HG02588 (cell line): ENCODE measurements at regions not wholly inside any gene's neighbourhood (a gene's known extent, or its start where the extent isn't known, plus 50 kb on each side); places are given as distances from the start of the nearest gene placed in this dataset.
"Not testable (repeated sequence)": the region's sequence is repeated elsewhere in the genome, so short reads cannot be mapped to it uniquely, and the experiment has no call there.

Experiments
- ATAC-seq: cut with Tn5 transposase; IDR thresholded peaks from one replicate; pipeline ENCODE4 v1.9.1; 2021; ENCODE audit warnings: mild to moderate bottlenecking, moderate library complexity; ENCODE audit not compliant: unreplicated experiment

DNA sequence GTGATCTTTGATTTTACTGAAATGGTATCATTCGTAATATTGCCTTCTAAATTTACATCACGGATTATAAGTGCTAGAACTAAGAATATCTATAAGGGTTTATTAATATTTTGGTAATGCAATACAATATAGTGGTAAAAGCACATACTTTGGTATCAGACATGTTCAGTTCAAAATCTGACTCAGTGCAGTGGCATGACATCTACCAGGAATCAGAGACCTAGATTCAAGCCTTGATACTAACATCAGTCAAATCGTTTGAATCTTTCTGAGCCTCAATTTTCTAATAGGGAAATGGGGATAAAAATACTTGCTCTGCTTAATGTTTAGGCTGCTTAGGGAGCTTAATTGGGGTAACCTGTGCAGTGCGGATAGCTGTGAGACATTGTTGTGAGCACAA is 488.0 kb downstream of the BCKDHB start:
- no peak for ATAC-seq

DNA sequence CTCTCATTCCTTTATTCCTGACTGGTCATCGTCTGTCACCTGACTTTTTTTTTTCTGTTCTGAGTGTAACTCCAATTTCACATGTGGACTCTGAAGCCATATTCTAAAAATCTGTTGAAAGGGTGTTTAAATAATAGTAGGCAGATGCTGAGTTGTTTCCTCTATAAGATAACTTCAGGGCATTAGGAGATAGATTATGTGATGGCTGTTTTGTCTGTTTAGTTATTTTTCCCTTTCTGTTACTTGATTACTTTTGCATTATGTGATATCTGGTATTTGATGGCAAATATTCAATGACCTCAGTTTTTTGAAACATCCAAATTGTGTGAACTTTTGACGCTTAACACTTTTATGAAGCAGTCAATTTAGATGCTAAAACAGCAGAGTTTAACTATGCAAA is 486.0 kb downstream of the BCKDHB start:
- ATAC-seq: no peak

DNA sequence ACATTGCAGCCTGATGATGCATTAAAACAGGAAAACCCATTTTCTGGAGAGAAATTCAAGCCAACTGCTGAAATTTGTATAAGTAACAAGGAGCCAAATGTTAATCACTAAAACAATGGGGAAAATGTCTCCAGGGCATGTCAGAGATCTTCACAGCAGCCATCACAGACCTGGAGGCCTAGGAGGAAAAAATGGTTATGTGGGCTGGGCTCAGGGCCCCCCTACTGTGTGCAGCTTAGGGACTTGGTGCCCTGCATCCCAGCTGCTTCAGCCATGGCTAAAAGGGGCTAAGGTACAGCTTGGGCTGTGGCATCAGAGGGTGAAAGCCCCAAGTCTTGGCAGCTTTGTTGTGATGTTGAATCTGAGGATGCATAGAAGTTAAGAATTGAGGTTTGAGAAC is 479.8 kb downstream of the BCKDHB start:
- ATAC-seq: no peak

DNA sequence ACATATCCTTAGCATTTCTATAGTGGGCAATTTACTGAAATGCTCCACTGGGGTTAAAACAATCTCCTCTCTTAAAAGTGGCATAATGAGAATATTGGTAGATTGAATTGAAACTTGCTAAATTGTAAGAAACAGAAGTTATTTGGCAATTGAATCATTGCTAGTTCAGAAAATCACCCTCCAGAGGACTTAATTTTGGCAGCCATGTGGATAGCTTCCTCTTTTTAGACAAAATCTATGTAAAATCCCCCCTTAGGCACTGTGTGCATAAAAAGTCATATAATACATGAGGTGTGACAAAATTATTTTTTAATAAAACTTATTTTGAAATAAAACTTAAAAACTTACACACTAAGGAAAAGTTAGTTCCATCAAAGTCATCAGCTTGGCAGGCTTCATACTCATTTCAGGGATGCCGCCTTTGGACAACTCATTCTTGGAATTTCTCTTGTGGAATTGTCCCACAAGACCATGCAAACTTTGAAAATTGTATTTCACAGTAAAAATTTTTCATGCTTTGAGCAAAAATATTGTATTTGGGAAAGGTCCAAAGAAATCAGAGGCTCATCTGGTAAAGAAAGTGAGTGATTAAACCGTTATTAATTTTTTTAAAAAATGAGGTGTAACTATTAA is 473.0 kb downstream of the BCKDHB start:
- no peak for ATAC-seq

DNA sequence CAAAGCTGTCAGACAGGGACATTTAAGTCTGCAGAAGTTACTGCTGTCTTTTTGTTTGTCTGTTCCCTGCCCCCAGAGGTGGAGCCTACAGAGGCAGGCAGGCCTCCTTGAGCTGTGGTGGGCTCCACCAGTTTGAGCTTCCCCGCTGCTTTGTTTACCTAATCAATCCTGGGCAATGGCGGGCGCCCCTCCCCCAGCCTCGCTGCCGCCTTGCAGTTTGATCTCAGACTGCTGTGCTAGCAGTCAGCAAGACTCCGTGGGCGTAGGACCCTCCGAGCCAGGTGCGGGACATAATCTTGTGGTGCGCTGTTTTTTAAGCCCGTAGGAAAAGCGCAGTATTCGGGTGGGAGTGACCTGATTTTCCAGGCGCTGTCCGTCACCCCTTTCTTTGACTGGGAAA is 466.8 kb downstream of the BCKDHB start:
- not testable (repeated sequence) for ATAC-seq

DNA sequence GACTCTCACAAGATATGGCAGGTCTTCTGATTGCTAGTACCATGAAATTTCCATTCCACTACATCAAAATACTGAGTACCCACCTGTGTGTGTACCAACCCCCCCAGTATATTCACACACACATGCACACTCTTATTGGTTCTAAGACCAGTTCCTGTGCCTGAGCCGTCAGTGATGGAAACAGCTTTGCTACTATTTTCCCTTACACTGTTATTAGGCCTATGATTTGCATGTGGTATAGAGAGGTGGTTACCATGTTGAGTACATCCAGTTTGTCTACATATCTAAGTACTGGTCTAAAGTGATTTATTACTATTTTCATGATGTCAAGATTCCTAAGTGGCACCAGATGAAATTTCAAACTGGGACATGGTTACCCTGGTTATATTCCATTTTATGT is 459.9 kb downstream of the BCKDHB start:
- peak; percentile 89 for ATAC-seq

DNA sequence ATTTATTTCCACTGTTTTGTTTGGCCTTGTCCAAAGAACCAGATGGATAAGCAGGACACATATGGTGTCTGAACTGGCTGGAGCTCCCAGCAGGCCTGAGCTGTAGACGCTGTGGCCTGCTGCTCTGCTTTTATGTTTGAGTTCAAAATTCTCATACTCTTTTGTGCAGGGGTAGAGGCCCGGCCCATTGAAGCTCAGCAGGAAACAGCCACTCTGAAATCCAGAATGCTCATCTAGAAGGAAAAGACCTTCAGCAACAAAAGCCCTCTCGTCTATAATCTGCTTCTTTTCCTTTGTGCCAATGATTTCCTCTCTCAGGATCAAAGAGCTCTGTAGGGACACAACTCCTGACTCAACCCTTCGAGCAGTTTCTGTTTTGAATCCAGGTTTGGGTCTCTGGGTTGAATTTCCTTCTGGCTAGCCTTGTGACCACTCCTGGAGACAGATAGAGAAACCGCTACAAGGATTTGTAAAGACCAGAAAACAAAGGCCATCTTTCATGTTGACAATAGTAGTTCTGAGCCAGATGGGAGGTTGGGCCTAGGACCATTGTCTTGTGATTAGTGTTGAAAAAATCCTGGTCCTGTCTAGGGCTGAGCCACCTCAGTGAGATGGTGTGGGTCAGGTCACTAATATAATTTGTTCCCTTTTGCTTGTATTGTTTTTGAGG is 446.7 kb downstream of the BCKDHB start:
- ATAC-seq: no peak

DNA sequence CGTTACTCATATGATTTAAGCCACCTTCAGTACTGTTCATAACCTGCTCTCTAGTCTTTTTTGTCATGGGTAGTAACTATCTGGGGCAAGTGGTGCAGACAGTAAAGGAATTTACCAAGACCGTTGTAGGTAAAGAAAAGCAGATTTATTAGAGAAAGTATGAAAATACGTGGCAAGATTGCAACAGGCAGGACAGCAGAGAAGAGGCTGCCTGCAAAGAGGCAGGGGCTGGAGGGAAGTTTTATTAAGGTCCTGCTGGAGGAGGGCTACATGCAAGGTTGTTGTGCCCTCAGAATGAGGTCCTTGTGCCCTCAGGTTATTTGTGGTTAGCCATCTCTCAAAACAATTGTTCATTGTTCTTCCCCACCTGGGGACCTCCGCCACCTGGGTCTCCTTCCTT is 444.3 kb downstream of the BCKDHB start:
- no peak for ATAC-seq

DNA sequence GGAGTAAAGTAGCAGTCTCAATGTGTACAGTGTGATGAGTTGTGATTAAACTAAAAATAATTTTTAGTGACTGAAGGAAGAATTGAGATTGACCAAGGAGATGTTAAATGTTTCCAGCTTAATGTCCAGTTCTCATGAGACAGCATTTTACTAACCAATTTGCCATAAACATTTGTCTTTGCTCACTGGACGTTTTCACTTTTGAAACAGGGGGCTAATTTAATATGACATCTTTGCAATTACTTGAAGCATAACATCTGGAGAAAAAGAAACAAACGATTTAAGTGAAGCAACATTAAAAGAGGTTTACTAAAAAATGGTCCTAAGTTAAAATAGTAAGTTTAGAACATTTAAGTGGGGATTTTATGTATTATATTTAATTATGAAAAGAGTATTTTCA is 443.8 kb downstream of the BCKDHB start:
- no peak for ATAC-seq

DNA sequence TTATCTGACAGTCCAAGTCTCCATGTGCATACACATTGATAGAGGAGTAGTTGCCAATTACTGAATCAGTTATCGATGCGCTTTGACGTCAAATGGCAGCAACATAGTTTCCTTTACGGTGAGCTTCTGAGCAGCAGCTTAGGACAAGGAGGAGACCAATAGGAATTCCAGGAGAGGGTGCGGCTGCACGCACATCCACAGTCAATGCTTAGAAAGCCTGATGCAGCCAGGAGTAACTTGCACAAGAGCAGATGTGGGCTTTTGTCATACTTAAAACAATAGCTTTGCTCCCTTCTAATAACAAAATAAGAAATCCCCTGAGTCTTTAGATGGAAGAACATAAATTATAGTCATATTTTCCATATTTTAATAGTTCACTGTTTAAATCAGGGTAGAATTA is 442.1 kb downstream of the BCKDHB start:
- ATAC-seq: no peak

DNA sequence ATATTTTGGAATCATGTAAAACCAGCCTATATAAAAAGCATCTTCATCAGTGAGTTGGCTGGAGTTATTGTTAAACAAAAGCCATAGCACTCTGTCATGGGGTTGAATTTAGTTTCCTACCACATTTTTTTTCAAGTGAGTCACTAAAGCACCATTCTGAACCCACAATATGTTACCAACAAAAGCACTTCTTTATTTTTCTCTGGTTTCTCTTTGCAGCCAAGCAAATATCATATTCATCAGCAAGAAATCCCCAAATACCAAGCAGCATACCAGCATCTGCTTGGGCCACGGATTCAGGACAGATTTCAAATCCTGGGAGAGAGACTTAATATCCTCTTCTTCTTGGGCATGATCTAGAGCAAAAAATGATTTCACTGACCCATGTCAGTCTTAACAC is 441.4 kb downstream of the BCKDHB start:
- no peak for ATAC-seq

DNA sequence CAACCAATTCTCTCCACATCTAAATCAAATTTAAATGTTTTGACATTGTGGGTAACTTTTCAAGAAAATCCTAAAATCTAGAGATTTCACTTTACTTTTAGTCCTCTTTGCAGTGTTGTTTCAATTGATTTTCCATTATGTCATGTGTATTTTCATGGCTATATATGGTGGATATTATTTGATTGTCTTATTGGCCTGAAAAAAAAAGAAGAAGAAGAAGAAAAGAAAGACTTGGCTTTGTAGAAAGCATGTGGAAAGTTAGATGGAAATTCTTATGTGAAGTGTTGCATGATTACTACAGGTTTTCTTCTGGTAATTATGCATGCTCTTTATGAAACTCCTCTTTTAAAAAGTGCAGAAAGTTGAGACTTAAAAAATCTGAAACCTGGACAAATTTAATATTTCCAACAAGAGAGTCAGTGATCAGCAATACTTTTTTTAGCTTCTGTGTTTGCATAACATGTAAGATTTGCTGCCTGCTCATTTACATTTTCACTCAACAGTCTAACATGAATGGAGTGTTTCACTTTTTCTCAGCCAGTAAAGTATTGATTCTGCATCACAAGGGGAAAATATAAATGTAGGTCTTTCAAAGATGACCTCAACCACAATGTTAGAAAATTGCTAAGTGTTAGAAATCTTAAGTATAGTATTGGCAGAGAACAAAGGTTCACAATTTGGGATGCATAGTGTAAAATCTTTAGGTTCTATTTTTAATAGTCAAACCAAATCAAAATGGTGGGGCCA is 438.7 kb downstream of the BCKDHB start:
- no peak for ATAC-seq

DNA sequence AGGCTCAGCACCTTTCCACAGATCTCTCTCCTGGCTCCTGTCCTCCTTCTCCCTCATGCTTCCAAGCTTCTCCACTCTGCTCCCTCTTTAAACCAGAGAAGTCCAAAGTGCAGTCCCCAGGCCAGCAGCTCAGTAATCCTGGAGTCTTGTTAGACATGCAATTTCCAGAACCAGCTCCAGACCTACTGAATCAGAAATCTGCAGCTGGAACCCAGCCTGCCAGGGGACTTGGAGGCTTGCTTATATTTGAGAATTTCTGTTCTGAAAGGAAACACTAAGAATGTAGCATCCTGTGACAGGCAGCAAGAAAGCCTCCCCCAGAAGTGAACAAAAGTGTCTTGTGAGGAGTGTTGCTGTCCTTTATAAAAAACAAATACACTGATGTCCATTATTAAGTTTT is 438.1 kb downstream of the BCKDHB start:
- ATAC-seq: no peak

DNA sequence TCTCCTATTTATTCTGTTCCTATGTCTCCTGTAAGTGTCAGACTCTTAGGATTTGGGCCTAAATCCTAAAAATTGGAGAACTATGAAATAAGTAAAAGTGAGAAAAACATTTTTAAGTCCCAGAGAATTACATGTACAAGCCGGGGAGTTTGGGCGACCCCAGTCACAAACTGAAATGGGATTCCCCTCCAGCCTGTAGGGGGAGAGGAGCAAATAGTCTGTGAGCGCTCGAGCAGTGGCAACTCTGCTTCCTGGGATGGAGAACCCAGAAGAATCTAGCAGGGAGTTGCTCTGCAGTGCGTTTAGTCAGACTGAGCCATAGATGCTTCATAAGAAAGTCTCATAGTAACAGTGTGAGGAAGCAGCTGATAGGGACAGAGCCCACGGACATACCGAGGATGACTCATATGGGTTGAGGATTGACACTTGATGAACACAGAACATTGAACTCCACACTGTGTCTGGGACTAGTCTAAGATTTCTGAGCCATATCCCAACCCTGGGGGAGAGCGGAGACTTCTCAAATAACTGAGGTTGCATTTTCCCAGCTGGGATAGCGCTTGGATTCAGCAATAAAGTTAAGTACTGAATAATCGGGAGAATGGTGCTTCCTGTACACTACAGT is 437.2 kb downstream of the BCKDHB start:
- ATAC-seq: no peak

DNA sequence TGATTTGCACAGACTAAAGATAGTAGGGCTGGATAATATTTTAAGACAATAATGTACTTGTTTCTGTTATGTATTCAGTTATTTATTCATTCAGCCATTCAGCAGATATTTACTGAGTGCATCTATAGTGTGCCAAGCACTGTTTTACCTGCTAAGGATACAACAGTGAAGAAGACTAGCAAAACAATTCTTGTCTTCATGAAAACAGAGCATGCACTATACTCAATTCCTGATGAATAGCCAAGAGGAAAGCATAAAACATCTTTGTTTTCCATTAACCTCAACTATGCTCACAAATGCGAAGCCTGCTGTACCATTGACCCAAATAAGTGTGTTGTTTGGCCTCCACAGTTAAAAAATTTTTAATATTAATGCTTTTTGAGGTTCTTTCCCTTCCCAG is 436.7 kb downstream of the BCKDHB start:
- no peak for ATAC-seq

DNA sequence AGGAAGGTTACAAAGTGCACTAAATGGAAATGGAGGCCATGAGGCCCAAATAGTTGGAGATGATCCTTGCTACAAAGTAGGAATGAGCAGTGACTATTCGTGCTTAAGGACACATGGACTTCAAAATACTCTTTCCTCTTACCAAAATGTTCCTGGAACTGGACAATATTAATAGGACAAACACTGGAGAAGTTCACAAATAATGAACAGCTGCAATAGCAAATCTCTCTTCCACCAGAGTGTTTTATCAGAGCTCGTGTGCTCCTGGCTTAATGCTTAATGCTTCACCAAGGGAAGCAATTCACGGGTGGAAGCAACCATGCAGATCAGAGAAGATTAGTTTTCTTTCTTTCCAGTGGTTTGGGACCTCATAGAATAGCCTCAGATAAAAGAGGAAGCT is 435.4 kb downstream of the BCKDHB start:
- ATAC-seq: no peak

DNA sequence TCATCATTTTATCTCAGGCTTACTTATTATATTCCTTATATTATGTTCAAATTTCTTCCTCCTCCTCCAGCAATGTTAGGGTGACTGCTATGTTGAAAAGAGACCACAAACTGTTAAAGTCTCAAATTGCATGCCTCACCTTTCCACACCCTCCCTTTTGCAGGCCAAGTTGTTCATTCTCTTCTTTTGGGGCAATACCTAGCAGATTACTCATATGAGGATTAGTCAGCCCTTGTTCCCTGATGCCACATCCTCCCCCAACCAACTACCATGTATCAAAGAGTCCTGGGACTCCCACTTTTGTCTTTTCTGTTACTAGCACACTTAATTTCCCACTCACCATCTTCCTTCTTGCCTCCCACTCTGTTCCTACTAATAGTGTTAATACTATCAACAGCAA is 434.7 kb downstream of the BCKDHB start:
- ATAC-seq: peak; percentile 56

DNA sequence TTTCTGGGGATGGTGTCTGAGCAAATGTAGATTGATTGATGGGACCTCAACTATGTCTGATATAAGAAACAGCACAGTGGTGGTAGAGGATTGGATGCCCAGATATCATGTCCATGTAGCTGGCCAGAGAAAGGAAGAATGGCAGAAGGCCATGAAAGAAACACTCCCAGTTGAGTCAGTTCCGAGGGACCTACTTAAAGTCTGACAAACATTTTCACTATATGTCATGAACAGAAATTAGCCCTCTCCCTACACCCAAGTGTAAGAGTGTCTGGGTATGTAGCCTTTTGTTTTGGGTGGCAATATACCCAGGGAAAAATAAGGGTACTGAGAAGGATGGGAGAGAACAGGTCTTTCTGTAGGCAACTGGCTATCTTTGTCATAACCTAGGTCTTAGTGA is 434.2 kb downstream of the BCKDHB start:
- ATAC-seq: no peak

DNA sequence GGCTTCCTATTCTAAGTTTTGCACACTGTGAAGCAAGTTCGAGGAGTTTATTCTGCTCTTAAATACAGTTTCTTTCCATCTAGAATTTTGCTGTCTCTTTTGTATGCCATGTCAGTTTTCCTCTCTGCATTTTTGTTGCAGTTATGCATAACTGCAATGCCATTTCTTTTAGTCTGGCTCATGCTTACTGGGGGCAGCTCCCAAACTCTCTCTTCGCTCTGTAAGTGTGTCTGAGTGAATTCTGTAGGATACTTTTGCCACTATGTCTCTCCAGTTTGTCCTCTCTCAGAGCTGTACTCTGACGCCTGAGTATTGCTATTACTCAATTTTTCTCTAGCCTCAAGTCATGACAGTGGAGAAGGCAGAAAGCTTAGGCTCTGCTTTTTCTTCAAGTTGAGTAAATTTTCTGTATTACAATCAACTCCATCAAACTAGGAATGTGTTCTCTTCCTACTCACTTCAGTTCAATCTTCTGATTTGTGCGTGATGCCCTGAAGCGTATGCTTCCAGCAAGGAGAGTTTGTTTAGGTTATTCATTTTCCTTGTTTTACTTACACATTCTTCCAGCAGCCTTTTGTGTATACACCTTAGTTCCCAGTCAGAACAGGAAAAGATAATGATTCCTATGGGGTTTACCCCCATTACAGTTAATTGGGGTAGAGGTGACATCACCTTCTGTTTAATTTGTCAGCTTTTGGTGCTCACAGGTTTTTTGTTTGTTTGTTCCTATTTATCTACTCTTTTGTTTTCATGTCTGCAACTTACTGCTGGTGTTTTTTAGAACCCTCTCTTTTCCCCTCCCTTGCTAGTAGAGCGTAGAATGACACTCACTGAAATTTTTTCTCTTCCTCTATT is 430.9 kb downstream of the BCKDHB start:
- ATAC-seq: no peak

DNA sequence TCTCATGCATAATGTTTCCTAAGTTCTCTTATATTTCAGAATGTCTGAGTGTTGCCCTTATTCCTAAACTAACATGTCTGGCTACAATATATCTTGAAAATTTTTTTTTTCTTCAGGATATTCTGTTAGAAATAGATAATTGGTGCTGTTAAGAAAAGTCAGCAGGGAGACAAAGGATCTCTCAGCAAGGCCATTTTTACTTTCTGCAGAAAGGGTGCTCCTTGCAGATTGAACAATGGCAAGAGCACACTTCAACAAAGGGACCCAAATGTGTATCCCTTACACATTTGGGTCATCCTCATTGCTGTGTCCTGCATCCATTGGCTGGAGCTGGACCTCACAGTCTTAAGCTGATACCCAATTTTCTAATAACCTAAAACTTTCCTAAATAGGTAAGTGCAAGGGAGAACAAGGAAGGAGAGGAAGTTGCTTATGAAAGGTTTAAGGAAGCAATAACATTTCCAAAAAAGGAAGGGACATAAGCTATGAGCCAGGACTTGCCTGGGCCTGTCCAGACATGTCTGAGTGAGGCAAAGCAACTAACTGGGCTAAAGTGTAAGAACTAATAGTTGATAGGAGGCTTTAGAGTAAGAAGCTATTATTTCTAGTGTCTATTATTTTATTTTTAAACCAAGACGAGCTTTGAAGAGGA is 429.6 kb downstream of the BCKDHB start:
- ATAC-seq: no peak
